ENCODE measurements at regions not wholly inside any gene's neighbourhood (a gene's known extent, or its start where the extent isn't known, plus 50 kb on each side); places are given as distances from the start of the nearest gene placed in this dataset.

- H3K4me1 Mint-ChIP-seq, result peaks cover 14% of the 10 kb centered on the region
- no peak for TF ChIP-seq CTCF (IDR thresholded peaks at IDR 0.05; ENCODE audit: unreplicated experiment)
- peaks cover 14% of the 10 kb centered on the region for H3K9me3 Mint-ChIP-seq
- peaks cover 4% of the 10 kb centered on the region for H3K36me3 Mint-ChIP-seq
- DNase-seq (ENCODE audit: low spot score in 2 of 2, unreplicated experiment in 2 of 2), result no peak
- H3K27me3 Mint-ChIP-seq (ENCODE audit: low read depth), result no peaks in the 10 kb centered on the region
- no peak overlapping the region for H3K4me3 Mint-ChIP-seq
- no peak overlapping the region for H3K27ac Mint-ChIP-seq
These were observed 635.1 kb downstream of the EPHA7 start for GRCh38 chr6:92784235-92784634.

GRCh38 chr6:92779746-92780145 lies 639.6 kb downstream of the EPHA7 start:
- H3K36me3 Mint-ChIP-seq, result no peaks in the 10 kb centered on the region
- no peaks in the 10 kb centered on the region for H3K27me3 Mint-ChIP-seq (ENCODE audit: low read depth)
- H3K27ac Mint-ChIP-seq, result peak overlapping the region; percentile 80
- H3K4me1 Mint-ChIP-seq, result peaks cover 30% of the 10 kb centered on the region
- H3K9me3 Mint-ChIP-seq, result peaks cover 9% of the 10 kb centered on the region
- peak; percentile 35 to 70 for DNase-seq (ENCODE audit: low spot score in 2 of 2, unreplicated experiment in 2 of 2)
- TF ChIP-seq CTCF (IDR thresholded peaks at IDR 0.05; ENCODE audit: unreplicated experiment), result no peak
- H3K4me3 Mint-ChIP-seq, result no peak overlapping the region

- H3K27ac Mint-ChIP-seq, result peak overlapping the region; percentile 3
- peaks cover 30% of the 10 kb centered on the region for H3K4me1 Mint-ChIP-seq
- DNase-seq (ENCODE audit: low spot score in 2 of 2, unreplicated experiment in 2 of 2), result no peak
- peak; percentile 63 for TF ChIP-seq CTCF (IDR thresholded peaks at IDR 0.05; ENCODE audit: unreplicated experiment)
- H3K9me3 Mint-ChIP-seq, result peaks cover 5% of the 10 kb centered on the region
- no peaks in the 10 kb centered on the region for H3K36me3 Mint-ChIP-seq
- H3K27me3 Mint-ChIP-seq (ENCODE audit: low read depth), result no peaks in the 10 kb centered on the region
- no peak overlapping the region for H3K4me3 Mint-ChIP-seq
These were observed 642.1 kb downstream of the EPHA7 start for GRCh38 chr6:92777146-92777740.

GRCh38 chr6:92770540-92770939 lies 648.8 kb downstream of the EPHA7 start:
- Mint-ChIP-seq H3K27me3 (ENCODE audit: low read depth) (no peaks in the 10 kb centered on the region), H3K4me1 (peaks cover 7% of the 10 kb centered on the region), H3K36me3 (no peaks in the 10 kb centered on the region), H3K27ac (no peak overlapping the region), H3K4me3 (no peak overlapping the region), H3K9me3 (peaks cover 8% of the 10 kb centered on the region)
- TF ChIP-seq CTCF (IDR thresholded peaks at IDR 0.05; ENCODE audit: unreplicated experiment), result no peak
- DNase-seq (ENCODE audit: low spot score in 2 of 2, unreplicated experiment in 2 of 2), result no peak

GRCh38 chr6:92767101-92767500 lies 652.3 kb downstream of the EPHA7 start:
- no peak for TF ChIP-seq CTCF (IDR thresholded peaks at IDR 0.05; ENCODE audit: unreplicated experiment)
- Mint-ChIP-seq H3K4me1 (peaks cover 23% of the 10 kb centered on the region), H3K4me3 (no peak overlapping the region), H3K36me3 (no peaks in the 10 kb centered on the region), H3K27ac (no peak overlapping the region), H3K9me3 (peaks cover 4% of the 10 kb centered on the region), H3K27me3 (ENCODE audit: low read depth) (no peaks in the 10 kb centered on the region)
- DNase-seq (ENCODE audit: low spot score in 2 of 2, unreplicated experiment in 2 of 2), result no peak

GRCh38 chr6:92763680-92764079 lies 655.7 kb downstream of the EPHA7 start:
- H3K4me3 Mint-ChIP-seq, result no peak overlapping the region
- DNase-seq (ENCODE audit: low spot score in 2 of 2, unreplicated experiment in 2 of 2), result no peak
- no peak overlapping the region for H3K27ac Mint-ChIP-seq
- TF ChIP-seq CTCF (IDR thresholded peaks at IDR 0.05; ENCODE audit: unreplicated experiment), result no peak
- H3K9me3 Mint-ChIP-seq, result no peaks in the 10 kb centered on the region
- H3K36me3 Mint-ChIP-seq, result no peaks in the 10 kb centered on the region
- no peaks in the 10 kb centered on the region for H3K27me3 Mint-ChIP-seq (ENCODE audit: low read depth)
- peaks cover 20% of the 10 kb centered on the region for H3K4me1 Mint-ChIP-seq
